AG09309 (cell line): ENCODE measurements at regions not wholly inside any gene's neighbourhood (a gene's known extent, or its start where the extent isn't known, plus 50 kb on each side); places are given as distances from the start of the nearest gene placed in this dataset.

ENCODE experiments used
- DNase-seq: peaks from one replicate; pipeline ENCODE4 v3.0.0-alpha.2; 2010; ENCODE audit warnings: low read depth
- H3K4me3 ChIP-seq: 2 replicates; pipeline ENCODE4 v1.5.1; 2011; ENCODE audit warnings: mild to moderate bottlenecking, low read depth, low read length, moderate library complexity; ENCODE audit not compliant: control insufficient read depth
- CTCF ChIP-seq: IDR thresholded peaks from 2 replicates; pipeline ENCODE4 v1.5.1; 2011; ENCODE audit warnings: mild to moderate bottlenecking, low read depth, low read length, inconsistent platforms; ENCODE audit not compliant: insufficient read depth, control insufficient read depth; ENCODE audit errors: missing control alignments

GRCh38 chr3:102018551-102018950 is 169.2 kb downstream of the NFKBIZ start:
- no peak overlapping the region for H3K4me3 ChIP-seq
- TF ChIP-seq CTCF, result no peak
- DNase-seq, result no peak

- no peak overlapping the region for H3K4me3 ChIP-seq
- DNase-seq, result no peak
- no peak for TF ChIP-seq CTCF
These were observed 171.4 kb downstream of the NFKBIZ start for GRCh38 chr3:102020735-102021134.

- no peak for TF ChIP-seq CTCF
- no peak for DNase-seq
- no peak overlapping the region for H3K4me3 ChIP-seq
These were observed 175.1 kb downstream of the NFKBIZ start for GRCh38 chr3:102024270-102024904.

- no peak for DNase-seq
- no peak for TF ChIP-seq CTCF
- no peak overlapping the region for H3K4me3 ChIP-seq
These were observed 176.4 kb downstream of the NFKBIZ start for GRCh38 chr3:102025606-102026270.

- no peak for DNase-seq
These were observed 177.3 kb downstream of the NFKBIZ start for GRCh38 chr3:102026656-102027055.

GRCh38 chr3:102030661-102031060 is 181.3 kb downstream of the NFKBIZ start:
- DNase-seq, result no peak
- no peak overlapping the region for H3K4me3 ChIP-seq
- TF ChIP-seq CTCF, result no peak

More at GRCh38 chr3:102026656-102027055, 177.3 kb downstream of the NFKBIZ start:
- no peak for TF ChIP-seq CTCF
- no peak overlapping the region for H3K4me3 ChIP-seq

- no peak for DNase-seq
- no peak for TF ChIP-seq CTCF
- H3K4me3 ChIP-seq, result no peak overlapping the region
These were observed 182.5 kb downstream of the NFKBIZ start for GRCh38 chr3:102031834-102032233.
